NB4 (cell line): ENCODE measurements at regions not wholly inside any gene's neighbourhood (a gene's known extent, or its start where the extent isn't known, plus 50 kb on each side); places are given as distances from the start of the nearest gene placed in this dataset.

ENCODE experiments used
- DNase-seq: peaks from one replicate; pipeline ENCODE4 v3.0.0; 2010; ENCODE audit warnings: low read depth
- H3K4me3 ChIP-seq: one replicate; pipeline ENCODE4 v1.5.1; 2011; ENCODE audit warnings: mild to moderate bottlenecking, low read depth, low read length, moderate library complexity
- CTCF ChIP-seq: IDR thresholded peaks from one replicate; pipeline ENCODE4 v1.5.1; 2012; ENCODE audit warnings: low read depth, low read length
- MAX ChIP-seq: IDR thresholded peaks from 2 replicates; pipeline ENCODE4 v1.6.1; 2011; ENCODE audit warnings: low read depth, low read length
- MYC ChIP-seq: IDR thresholded peaks from 2 replicates; pipeline ENCODE4 v1.6.1; 2011; ENCODE audit warnings: low read depth, low read length
- POLR2A ChIP-seq: IDR thresholded peaks from 2 replicates; pipeline ENCODE4 v1.6.1; 2011; ENCODE audit warnings: mild to moderate bottlenecking; ENCODE audit not compliant: insufficient read length; ENCODE audit errors: extremely low read depth

DNA sequence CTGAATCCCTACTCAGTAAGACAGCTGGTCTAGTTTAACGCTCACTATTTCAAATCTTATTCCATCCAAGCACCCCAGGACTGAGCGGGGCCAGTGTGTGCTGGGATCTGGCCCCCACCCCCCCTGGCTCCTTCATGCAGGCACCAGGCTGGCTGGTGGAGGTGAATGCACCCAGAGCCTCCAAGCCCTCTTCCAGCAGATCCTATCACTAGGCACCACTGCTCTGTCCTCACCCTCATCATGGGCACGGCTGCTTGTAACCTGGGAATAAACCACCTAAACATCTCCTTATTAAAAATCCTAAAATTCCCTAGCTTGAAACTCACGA is 194.3 kb downstream of the ARL4C start:
- DNase-seq, result no peak
- TF ChIP-seq CTCF, result no peak
- TF ChIP-seq MYC, result no peak
- TF ChIP-seq MAX, result no peak
- TF ChIP-seq POLR2A, result no peak
- H3K4me3 ChIP-seq, result no peak overlapping the region

- DNase-seq, result no peak
- TF ChIP-seq CTCF (no peak), MAX (no peak), POLR2A (no peak), MYC (no peak)
- no peak overlapping the region for H3K4me3 ChIP-seq
Observed at GRCh38 chr2:234300932-234301823, 195.7 kb downstream of the ARL4C start.

- no peak for TF ChIP-seq MAX
- no peak for TF ChIP-seq MYC
- TF ChIP-seq POLR2A, result no peak
- TF ChIP-seq CTCF, result no peak
- H3K4me3 ChIP-seq, result no peak overlapping the region
- DNase-seq, result no peak
Observed at GRCh38 chr2:234300391-234300925, 196.4 kb downstream of the ARL4C start.

DNA sequence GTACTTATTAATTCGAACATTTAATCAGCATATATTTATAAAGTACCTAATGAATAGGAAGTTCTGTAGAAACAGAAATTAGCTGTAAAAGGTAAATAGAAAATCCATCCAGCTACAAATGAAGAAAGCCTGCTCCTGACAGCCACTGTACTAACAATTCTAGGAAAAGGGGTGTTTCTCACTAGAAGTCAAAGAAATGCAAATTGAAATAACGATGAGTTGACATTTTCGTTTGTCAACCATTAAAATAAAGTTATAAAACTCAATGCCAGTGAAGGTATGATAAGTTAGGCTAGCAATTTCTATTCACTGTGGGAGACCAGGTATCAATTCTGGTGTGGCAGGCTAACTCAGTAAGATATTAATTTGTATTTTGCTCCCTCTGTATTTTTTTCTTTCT is 198.0 kb downstream of the ARL4C start:
- no peak overlapping the region for H3K4me3 ChIP-seq
- no peak for DNase-seq

DNA sequence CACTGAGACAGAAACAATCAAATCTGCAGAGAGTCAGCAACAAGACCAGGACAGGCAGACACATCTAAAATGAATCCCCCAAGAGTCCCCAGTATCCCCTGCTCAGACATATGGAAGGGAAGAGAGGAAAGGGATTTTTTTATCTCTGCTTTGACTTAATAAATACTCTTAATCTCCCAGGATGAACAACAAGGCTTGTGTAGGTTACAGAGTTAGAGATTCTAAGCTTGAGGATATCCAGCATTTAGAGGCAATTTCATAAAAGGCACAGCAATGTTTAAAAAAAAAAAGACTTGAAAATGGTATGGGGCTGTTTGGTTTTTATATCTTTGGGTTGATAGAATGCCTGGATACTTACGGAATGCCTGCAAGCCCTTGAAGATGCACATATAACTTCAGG is 199.9 kb downstream of the ARL4C start:
- H3K4me3 ChIP-seq, result no peak overlapping the region
- TF ChIP-seq MAX, result no peak
- no peak for TF ChIP-seq CTCF
- TF ChIP-seq POLR2A, result no peak
- no peak for TF ChIP-seq MYC
- DNase-seq, result no peak

More for the DNA sequence above, 198.0 kb downstream of the ARL4C start:
- TF ChIP-seq CTCF, result no peak
- TF ChIP-seq POLR2A, result no peak
- TF ChIP-seq MYC, result no peak
- TF ChIP-seq MAX, result no peak
